Stimulated activated CD8-positive, alpha-beta memory T cell treated with anti-CD3 and anti-CD28 coated beads, Interleukin-7, amount 100 ng/mL, for 1 hour (primary cell): ENCODE measurements at regions not wholly inside any gene's neighbourhood (a gene's known extent, or its start where the extent isn't known, plus 50 kb on each side); places are given as distances from the start of the nearest gene placed in this dataset.
"Not testable (repeated sequence)": the region's sequence is repeated elsewhere in the genome, so short reads cannot be mapped to it uniquely, and the experiment has no call there.

ENCODE experiments used
- DNase-seq, 2 donors: peaks; one replicate each; pipeline ENCODE4 v3.0.0-alpha.2; 2020; ENCODE audit warnings: low read depth in 2 of 2

GRCh38 chr16:66024567-66024966 lies 341.9 kb upstream of the CDH5 start:
- not testable (repeated sequence) for DNase-seq

- DNase-seq = no peak
These were observed 343.0 kb upstream of the CDH5 start for GRCh38 chr16:66023481-66023880.

- no peak for DNase-seq
These were observed 345.8 kb upstream of the CDH5 start for GRCh38 chr16:66020642-66021041.

- no peak for DNase-seq
These were observed 346.4 kb upstream of the CDH5 start for GRCh38 chr16:66020046-66020445.

GRCh38 chr16:66019502-66019901 lies 347.0 kb upstream of the CDH5 start:
- not testable (repeated sequence) for DNase-seq

- DNase-seq = no peak
These were observed 352.3 kb upstream of the CDH5 start for GRCh38 chr16:66014221-66014620.

GRCh38 chr16:66013486-66013885 lies 353.0 kb upstream of the CDH5 start:
- no peak for DNase-seq

- no peak for DNase-seq
These were observed 358.4 kb upstream of the CDH5 start for GRCh38 chr16:66008136-66008535.

- DNase-seq = no peak
These were observed 358.8 kb upstream of the CDH5 start for GRCh38 chr16:66007717-66008116.

GRCh38 chr16:66006485-66006884 lies 360.0 kb upstream of the CDH5 start:
- DNase-seq = no peak

GRCh38 chr16:66004699-66005098 lies 361.8 kb upstream of the CDH5 start:
- DNase-seq = no peak

- no peak for DNase-seq
These were observed 363.3 kb upstream of the CDH5 start for GRCh38 chr16:66003201-66003600.

- DNase-seq = no peak
These were observed 363.9 kb upstream of the CDH5 start for GRCh38 chr16:66002601-66003000.

GRCh38 chr16:66001432-66001831 lies 365.1 kb upstream of the CDH5 start:
- no peak for DNase-seq

- no peak for DNase-seq
These were observed 368.0 kb upstream of the CDH5 start for GRCh38 chr16:65998443-65998842.

- no peak for DNase-seq
These were observed 372.2 kb upstream of the CDH5 start for GRCh38 chr16:65994291-65994690.

- no peak for DNase-seq
These were observed 375.3 kb upstream of the CDH5 start for GRCh38 chr16:65991149-65991701.

- DNase-seq = no peak
These were observed 376.5 kb upstream of the CDH5 start for GRCh38 chr16:65989861-65990604.

GRCh38 chr16:65988024-65988595 lies 378.4 kb upstream of the CDH5 start:
- no peak for DNase-seq

- no peak for DNase-seq
These were observed 382.2 kb upstream of the CDH5 start for GRCh38 chr16:65984296-65984695.

- DNase-seq = no peak
These were observed 385.4 kb upstream of the CDH5 start for GRCh38 chr16:65981057-65981456.

GRCh38 chr16:65975049-65975708 lies 391.3 kb upstream of the CDH5 start:
- no peak for DNase-seq

GRCh38 chr16:65967376-65967775 lies 399.1 kb upstream of the CDH5 start:
- DNase-seq = no peak
